Heart left ventricle (tissue), 13 donors: ENCODE measurements at regions not wholly inside any gene's neighbourhood (a gene's known extent, or its start where the extent isn't known, plus 50 kb on each side); places are given as distances from the start of the nearest gene placed in this dataset.

Experiments
- CTCF ChIP-seq, 12 donors: fragments of 200-600 bp; sonication (generic) in 4 of 12; IDR thresholded peaks; one replicate each; pipeline versions ENCODE4 v1.5.0 to v1.8.0; 2018 to 2022; ENCODE audit warnings: antibody characterized with exemption in 12 of 12, mild to moderate bottlenecking in 5 of 12
- POLR2A ChIP-seq, 2 donors: fragments of 450-650 bp; IDR thresholded peaks; one replicate each; pipeline ENCODE4 v1.6.1; 2017; ENCODE audit warnings: antibody characterized with exemption in 2 of 2, mild to moderate bottlenecking in 2 of 2, moderate library complexity in 2 of 2
- donor health status: ischemic (EF 13 %, LVEDD 7.1; RV severe dilation, severe dysfunction).
- donor health status: DM: no; HTN: yes; CAD: no.
- donor health status: DM: no; HTN: no; CAD: no.
- donor health status: ischemic (EF 25% LVEDD 6.9; RV normal size, moderate dysfunction).
- donor health status: ischemic (EF 25% LVEDD 5.7; RV mildly dilated, moderate dysfunction).
- donor health status: ischemic (EF 35%, LVEDD 5.7; RV mildly dilated, moderate dysfunction).
- donor health status: nonischemic (EF 11% LVEDD 7.7; RV severe dilation, severe dysfunction).
- donor health status: DM: yes; HTN: yes; CAD: no.
- donor health status: PGD.
- donor health status: ischemic (EF 29% LVEDD 5.4; RV normal size, mild dysfunction).
- donor health status: nonischemic (EF 23%, LVEDD 6.1; RV moderate dilation, normal function).

- TF ChIP-seq CTCF (IDR thresholded peaks at IDR 0.05) (no peak), POLR2A (IDR thresholded peaks at IDR 0.05) (no peak)
These were observed 609.6 kb downstream of the PTPRU start for GRCh38 chr1:29845910-29846309.
